Fibroblast of skin of back (primary cell): ENCODE measurements at regions not wholly inside any gene's neighbourhood (a gene's known extent, or its start where the extent isn't known, plus 50 kb on each side); places are given as distances from the start of the nearest gene placed in this dataset.

ENCODE experiments used
- DNase-seq: peaks from one replicate; pipeline ENCODE4 v3.0.0-alpha.2; 2013

- peak; percentile 86 for DNase-seq
Observed at GRCh38 chr20:24376311-24377099, 92.9 kb upstream of the SYNDIG1 start.

GRCh38 chr20:24373372-24373771 is 96.1 kb upstream of the SYNDIG1 start:
- no peak for DNase-seq

GRCh38 chr20:24370911-24371695 is 98.3 kb upstream of the SYNDIG1 start:
- DNase-seq: no peak

- DNase-seq: no peak
Observed at GRCh38 chr20:24370249-24370648, 99.2 kb upstream of the SYNDIG1 start.

GRCh38 chr20:24368253-24368652 is 101.2 kb upstream of the SYNDIG1 start:
- no peak for DNase-seq

- peak; percentile 60 for DNase-seq
Observed at GRCh38 chr20:24366336-24367004, 103.0 kb upstream of the SYNDIG1 start.

- no peak for DNase-seq
Observed at GRCh38 chr20:24365670-24366069, 103.8 kb upstream of the SYNDIG1 start.

- peak; percentile 22 for DNase-seq
Observed at GRCh38 chr20:24364482-24364881, 104.9 kb upstream of the SYNDIG1 start.

- DNase-seq: no peak
Observed at GRCh38 chr20:24363031-24363430, 106.4 kb upstream of the SYNDIG1 start.

- DNase-seq: no peak
Observed at GRCh38 chr20:24362080-24362479, 107.3 kb upstream of the SYNDIG1 start.

GRCh38 chr20:24361541-24361940 is 107.9 kb upstream of the SYNDIG1 start:
- DNase-seq: peak; percentile 48

- DNase-seq: no peak
Observed at GRCh38 chr20:24360531-24360930, 108.9 kb upstream of the SYNDIG1 start.

- peak; percentile 41 for DNase-seq
Observed at GRCh38 chr20:24359321-24360027, 110.0 kb upstream of the SYNDIG1 start.

GRCh38 chr20:24357931-24358330 is 111.5 kb upstream of the SYNDIG1 start:
- DNase-seq: no peak

- peak; percentile 24 for DNase-seq
Observed at GRCh38 chr20:24357177-24357576, 112.3 kb upstream of the SYNDIG1 start.

- DNase-seq: no peak
Observed at GRCh38 chr20:24353135-24353690, 116.2 kb upstream of the SYNDIG1 start.

- peak; percentile 47 for DNase-seq
Observed at GRCh38 chr20:24350923-24351368, 118.5 kb upstream of the SYNDIG1 start.

GRCh38 chr20:24341781-24342180 is 127.6 kb upstream of the SYNDIG1 start:
- no peak for DNase-seq

GRCh38 chr20:24340933-24341332 is 128.5 kb upstream of the SYNDIG1 start:
- DNase-seq: no peak

GRCh38 chr20:24339210-24339641 is 130.2 kb upstream of the SYNDIG1 start:
- DNase-seq: no peak

- DNase-seq: no peak
Observed at GRCh38 chr20:24337551-24337950, 131.9 kb upstream of the SYNDIG1 start.

- peak; percentile 64 for DNase-seq
Observed at GRCh38 chr20:24337069-24337468, 132.4 kb upstream of the SYNDIG1 start.
